ENCODE measurements at regions not wholly inside any gene's neighbourhood (a gene's known extent, or its start where the extent isn't known, plus 50 kb on each side); places are given as distances from the start of the nearest gene placed in this dataset.

DNA sequence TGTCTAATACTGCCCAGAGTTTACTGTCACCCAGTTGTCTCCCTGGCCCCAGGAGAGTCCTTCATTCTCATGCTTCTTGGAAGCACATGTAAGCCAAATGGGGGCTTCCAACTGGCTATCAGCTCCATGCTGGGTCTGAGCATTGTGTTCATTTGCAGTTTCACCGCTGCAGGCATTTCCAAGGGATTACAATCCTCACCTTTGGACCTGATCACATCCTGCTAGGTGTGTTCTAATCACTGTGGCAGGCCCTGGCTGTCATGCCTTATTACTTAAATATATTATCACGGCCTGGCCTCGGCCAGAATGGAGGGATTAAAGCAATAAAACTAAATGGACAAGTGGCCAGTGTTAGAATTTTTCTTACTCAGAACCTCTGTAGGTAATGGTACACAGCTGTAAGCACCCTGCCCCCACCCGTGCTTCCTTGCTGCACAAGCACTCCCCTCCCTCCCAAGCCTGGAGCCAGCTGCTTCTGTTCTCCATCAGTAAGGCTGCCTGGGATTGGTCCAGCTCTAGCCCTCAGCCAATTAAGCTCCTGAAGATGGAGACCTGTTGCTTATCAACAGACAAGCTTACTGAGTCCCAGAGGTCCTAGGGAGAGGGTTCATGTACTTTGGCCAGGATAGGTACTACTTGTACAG lies 175.9 kb upstream of the RBM19 start:
- H3K4me3 Mint-ChIP-seq: no peak overlapping the region
- H3K27me3 Mint-ChIP-seq (ENCODE audit: low read depth, poor library complexity): peaks cover 74% of the 10 kb centered on the region
- DNase-seq: no peak
- no peak overlapping the region for H3K27ac Mint-ChIP-seq
- H3K36me3 Mint-ChIP-seq (ENCODE audit: low read depth): no peaks in the 10 kb centered on the region
- no peaks in the 10 kb centered on the region for H3K9me3 Mint-ChIP-seq
- TF ChIP-seq, protein P1, sequence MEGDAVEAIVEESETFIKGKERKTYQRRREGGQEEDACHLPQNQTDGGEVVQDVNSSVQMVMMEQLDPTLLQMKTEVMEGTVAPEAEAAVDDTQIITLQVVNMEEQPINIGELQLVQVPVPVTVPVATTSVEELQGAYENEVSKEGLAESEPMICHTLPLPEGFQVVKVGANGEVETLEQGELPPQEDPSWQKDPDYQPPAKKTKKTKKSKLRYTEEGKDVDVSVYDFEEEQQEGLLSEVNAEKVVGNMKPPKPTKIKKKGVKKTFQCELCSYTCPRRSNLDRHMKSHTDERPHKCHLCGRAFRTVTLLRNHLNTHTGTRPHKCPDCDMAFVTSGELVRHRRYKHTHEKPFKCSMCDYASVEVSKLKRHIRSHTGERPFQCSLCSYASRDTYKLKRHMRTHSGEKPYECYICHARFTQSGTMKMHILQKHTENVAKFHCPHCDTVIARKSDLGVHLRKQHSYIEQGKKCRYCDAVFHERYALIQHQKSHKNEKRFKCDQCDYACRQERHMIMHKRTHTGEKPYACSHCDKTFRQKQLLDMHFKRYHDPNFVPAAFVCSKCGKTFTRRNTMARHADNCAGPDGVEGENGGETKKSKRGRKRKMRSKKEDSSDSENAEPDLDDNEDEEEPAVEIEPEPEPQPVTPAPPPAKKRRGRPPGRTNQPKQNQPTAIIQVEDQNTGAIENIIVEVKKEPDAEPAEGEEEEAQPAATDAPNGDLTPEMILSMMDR (IDR thresholded peaks at IDR 0.05): no peak
- H3K4me1 Mint-ChIP-seq: no peaks in the 10 kb centered on the region

- DNase-seq: no peak
- Mint-ChIP-seq H3K36me3 (ENCODE audit: low read depth) (no peaks in the 10 kb centered on the region), H3K4me3 (no peak overlapping the region), H3K27me3 (ENCODE audit: low read depth, poor library complexity) (peaks cover 64% of the 10 kb centered on the region), H3K4me1 (no peaks in the 10 kb centered on the region), H3K9me3 (no peaks in the 10 kb centered on the region), H3K27ac (no peak overlapping the region)
- TF ChIP-seq, protein P1 (IDR thresholded peaks at IDR 0.05): no peak
These were observed 174.5 kb upstream of the RBM19 start for GRCh38 chr12:114140576-114140975.

GRCh38 chr12:114136631-114137030 lies 170.5 kb upstream of the RBM19 start:
- Mint-ChIP-seq H3K4me3 (no peak overlapping the region), H3K36me3 (ENCODE audit: low read depth) (no peaks in the 10 kb centered on the region), H3K27ac (no peak overlapping the region), H3K27me3 (ENCODE audit: low read depth, poor library complexity) (peaks cover 59% of the 10 kb centered on the region), H3K4me1 (no peaks in the 10 kb centered on the region), H3K9me3 (no peaks in the 10 kb centered on the region)
- TF ChIP-seq, protein P1 (IDR thresholded peaks at IDR 0.05): no peak
- no peak for DNase-seq

DNA sequence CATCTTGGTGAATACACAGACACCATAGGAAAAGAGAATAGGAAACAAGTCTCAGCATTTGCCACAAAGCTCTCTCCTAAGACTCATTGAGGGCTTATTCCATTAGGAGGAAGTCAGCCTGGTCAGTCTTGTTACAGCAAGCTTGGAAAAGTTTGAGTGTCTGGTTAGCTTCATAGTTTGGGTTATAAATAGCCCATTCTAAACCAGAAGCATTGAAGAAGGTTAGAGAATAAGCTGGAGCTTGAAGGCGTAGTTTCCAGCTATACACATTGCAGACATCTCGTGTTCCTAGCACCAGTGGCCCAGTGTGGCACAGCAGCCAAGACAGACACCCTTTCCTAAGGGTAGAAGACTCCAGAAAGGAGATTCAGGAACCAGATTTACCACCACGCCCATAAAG lies 168.8 kb upstream of the RBM19 start:
- Mint-ChIP-seq H3K4me1 (no peaks in the 10 kb centered on the region), H3K36me3 (ENCODE audit: low read depth) (no peaks in the 10 kb centered on the region), H3K27ac (no peak overlapping the region), H3K27me3 (ENCODE audit: low read depth, poor library complexity) (peaks cover 53% of the 10 kb centered on the region), H3K9me3 (no peaks in the 10 kb centered on the region), H3K4me3 (no peak overlapping the region)
- no peak for DNase-seq
- TF ChIP-seq, protein P1 (IDR thresholded peaks at IDR 0.05): no peak

DNA sequence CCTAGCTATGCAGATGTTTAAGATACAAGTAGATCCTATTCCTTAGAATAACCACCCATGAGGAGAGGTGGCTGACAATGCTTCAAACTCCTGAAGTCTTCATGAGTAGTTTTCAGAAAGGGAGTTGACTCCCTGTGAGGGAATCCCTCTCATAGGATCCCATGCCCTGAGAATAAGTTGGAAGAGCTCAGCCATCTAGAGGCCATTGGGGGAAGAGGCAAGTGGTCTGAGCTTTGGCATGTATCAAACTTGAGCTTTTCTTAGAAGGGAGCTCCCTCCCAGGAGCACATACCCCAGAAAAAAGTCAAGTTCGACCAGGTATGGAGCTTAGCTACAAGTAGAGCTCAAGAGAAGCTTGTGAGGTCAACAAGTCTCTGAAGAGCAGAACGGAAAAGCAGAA lies 165.7 kb upstream of the RBM19 start:
- Mint-ChIP-seq H3K4me3 (no peak overlapping the region), H3K9me3 (no peaks in the 10 kb centered on the region), H3K4me1 (no peaks in the 10 kb centered on the region), H3K36me3 (ENCODE audit: low read depth) (no peaks in the 10 kb centered on the region), H3K27me3 (ENCODE audit: low read depth, poor library complexity) (peaks cover 62% of the 10 kb centered on the region), H3K27ac (no peak overlapping the region)
- no peak for DNase-seq
- TF ChIP-seq, protein P1 (IDR thresholded peaks at IDR 0.05): no peak

DNA sequence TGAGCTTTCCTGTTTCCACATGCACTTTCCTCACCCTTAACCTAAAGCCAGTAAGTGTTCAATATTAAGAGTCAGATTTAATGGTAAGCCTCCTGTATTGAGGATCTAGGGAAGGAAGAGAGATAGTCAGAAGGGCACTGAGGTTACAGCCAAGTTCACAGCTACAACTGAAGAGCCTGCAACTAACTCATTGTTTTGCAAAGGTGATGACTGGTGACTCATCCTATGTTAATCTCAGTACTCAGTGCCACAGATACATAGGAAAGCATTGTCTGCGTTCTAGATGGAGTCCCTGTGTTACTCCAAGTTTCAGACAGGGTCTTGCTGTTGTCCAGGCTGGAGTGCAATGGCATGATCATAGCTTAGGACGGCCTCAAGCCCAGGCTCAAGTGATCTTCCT lies 157.0 kb upstream of the RBM19 start:
- Mint-ChIP-seq H3K4me1 (no peaks in the 10 kb centered on the region), H3K36me3 (ENCODE audit: low read depth) (no peaks in the 10 kb centered on the region), H3K9me3 (no peaks in the 10 kb centered on the region), H3K27ac (no peak overlapping the region), H3K4me3 (no peak overlapping the region), H3K27me3 (ENCODE audit: low read depth, poor library complexity) (peaks cover 61% of the 10 kb centered on the region)
- TF ChIP-seq, protein P1 (IDR thresholded peaks at IDR 0.05): no peak
- DNase-seq: no peak
